ENCODE measurements at regions not wholly inside any gene's neighbourhood (a gene's known extent, or its start where the extent isn't known, plus 50 kb on each side); places are given as distances from the start of the nearest gene placed in this dataset.

GRCh38 chr3:84074767-84075166 lies 884.0 kb upstream of the CADM2 start:
- Histone ChIP-seq H3K36me3 (ENCODE audit: control insufficient read depth, insufficient read depth, low read length, severe bottlenecking) (no peaks in the 10 kb centered on the region), H3K4me1 (ENCODE audit: control insufficient read depth, insufficient read depth, low read length) (no peaks in the 10 kb centered on the region), H3K4me3 (ENCODE audit: low read length) (no peak overlapping the region), H3K9ac (ENCODE audit: low read length) (no peak overlapping the region), H3K27me3 (replicated peaks; ENCODE audit: control insufficient read depth, insufficient read depth, low read length) (no peaks in the 10 kb centered on the region), H3K9me3 (ENCODE audit: control insufficient read depth, low read length) (peaks cover 4% of the 10 kb centered on the region)
- DNase-seq (ENCODE audit: low read depth) = no peak

- Histone ChIP-seq H3K4me3 (ENCODE audit: low read length) (no peak overlapping the region), H3K9ac (ENCODE audit: low read length) (no peak overlapping the region), H3K27me3 (replicated peaks; ENCODE audit: control insufficient read depth, insufficient read depth, low read length) (no peaks in the 10 kb centered on the region), H3K9me3 (ENCODE audit: control insufficient read depth, low read length) (peaks cover 4% of the 10 kb centered on the region), H3K4me1 (ENCODE audit: control insufficient read depth, insufficient read depth, low read length) (no peaks in the 10 kb centered on the region), H3K36me3 (ENCODE audit: control insufficient read depth, insufficient read depth, low read length, severe bottlenecking) (no peaks in the 10 kb centered on the region)
- DNase-seq (ENCODE audit: low read depth) = no peak
Observed at GRCh38 chr3:84077479-84077878, 881.3 kb upstream of the CADM2 start.

GRCh38 chr3:84082726-84083125 lies 876.1 kb upstream of the CADM2 start:
- no peak overlapping the region for H3K9ac ChIP-seq (ENCODE audit: low read length)
- no peaks in the 10 kb centered on the region for H3K36me3 ChIP-seq (ENCODE audit: control insufficient read depth, insufficient read depth, low read length, severe bottlenecking)
- no peaks in the 10 kb centered on the region for H3K27me3 ChIP-seq (replicated peaks; ENCODE audit: control insufficient read depth, insufficient read depth, low read length)
- no peak overlapping the region for H3K4me3 ChIP-seq (ENCODE audit: low read length)
- no peak for DNase-seq (ENCODE audit: low read depth)
- H3K4me1 ChIP-seq (ENCODE audit: control insufficient read depth, insufficient read depth, low read length) = no peaks in the 10 kb centered on the region
- H3K9me3 ChIP-seq (ENCODE audit: control insufficient read depth, low read length) = no peaks in the 10 kb centered on the region

GRCh38 chr3:84092907-84093306 lies 865.9 kb upstream of the CADM2 start:
- no peak overlapping the region for H3K4me3 ChIP-seq (ENCODE audit: low read length)
- no peaks in the 10 kb centered on the region for H3K4me1 ChIP-seq (ENCODE audit: control insufficient read depth, insufficient read depth, low read length)
- H3K9me3 ChIP-seq (ENCODE audit: control insufficient read depth, low read length) = no peaks in the 10 kb centered on the region
- DNase-seq (ENCODE audit: low read depth) = no peak
- H3K9ac ChIP-seq (ENCODE audit: low read length) = no peak overlapping the region
- no peaks in the 10 kb centered on the region for H3K36me3 ChIP-seq (ENCODE audit: control insufficient read depth, insufficient read depth, low read length, severe bottlenecking)
- no peaks in the 10 kb centered on the region for H3K27me3 ChIP-seq (replicated peaks; ENCODE audit: control insufficient read depth, insufficient read depth, low read length)

GRCh38 chr3:84096188-84096587 lies 862.6 kb upstream of the CADM2 start:
- Histone ChIP-seq H3K4me3 (ENCODE audit: low read length) (no peak overlapping the region), H3K4me1 (ENCODE audit: control insufficient read depth, insufficient read depth, low read length) (no peaks in the 10 kb centered on the region), H3K9me3 (ENCODE audit: control insufficient read depth, low read length) (no peaks in the 10 kb centered on the region), H3K27me3 (replicated peaks; ENCODE audit: control insufficient read depth, insufficient read depth, low read length) (no peaks in the 10 kb centered on the region), H3K9ac (ENCODE audit: low read length) (no peak overlapping the region), H3K36me3 (ENCODE audit: control insufficient read depth, insufficient read depth, low read length, severe bottlenecking) (no peaks in the 10 kb centered on the region)
- no peak for DNase-seq (ENCODE audit: low read depth)

- no peaks in the 10 kb centered on the region for H3K36me3 ChIP-seq (ENCODE audit: control insufficient read depth, insufficient read depth, low read length, severe bottlenecking)
- no peaks in the 10 kb centered on the region for H3K27me3 ChIP-seq (replicated peaks; ENCODE audit: control insufficient read depth, insufficient read depth, low read length)
- H3K9me3 ChIP-seq (ENCODE audit: control insufficient read depth, low read length) = no peaks in the 10 kb centered on the region
- no peak overlapping the region for H3K9ac ChIP-seq (ENCODE audit: low read length)
- no peak for DNase-seq (ENCODE audit: low read depth)
- no peaks in the 10 kb centered on the region for H3K4me1 ChIP-seq (ENCODE audit: control insufficient read depth, insufficient read depth, low read length)
- no peak overlapping the region for H3K4me3 ChIP-seq (ENCODE audit: low read length)
Observed at GRCh38 chr3:84100861-84101260, 857.9 kb upstream of the CADM2 start.

GRCh38 chr3:84108442-84108971 lies 850.3 kb upstream of the CADM2 start:
- no peak overlapping the region for H3K9ac ChIP-seq (ENCODE audit: low read length)
- H3K9me3 ChIP-seq (ENCODE audit: control insufficient read depth, low read length) = no peaks in the 10 kb centered on the region
- no peak overlapping the region for H3K4me3 ChIP-seq (ENCODE audit: low read length)
- H3K27me3 ChIP-seq (replicated peaks; ENCODE audit: control insufficient read depth, insufficient read depth, low read length) = no peaks in the 10 kb centered on the region
- no peaks in the 10 kb centered on the region for H3K36me3 ChIP-seq (ENCODE audit: control insufficient read depth, insufficient read depth, low read length, severe bottlenecking)
- no peaks in the 10 kb centered on the region for H3K4me1 ChIP-seq (ENCODE audit: control insufficient read depth, insufficient read depth, low read length)
- peak; percentile 1 for DNase-seq (ENCODE audit: low read depth)

GRCh38 chr3:84109911-84110310 lies 848.9 kb upstream of the CADM2 start:
- no peaks in the 10 kb centered on the region for H3K4me1 ChIP-seq (ENCODE audit: control insufficient read depth, insufficient read depth, low read length)
- DNase-seq (ENCODE audit: low read depth) = no peak
- H3K4me3 ChIP-seq (ENCODE audit: low read length) = no peak overlapping the region
- H3K27me3 ChIP-seq (replicated peaks; ENCODE audit: control insufficient read depth, insufficient read depth, low read length) = no peaks in the 10 kb centered on the region
- no peaks in the 10 kb centered on the region for H3K36me3 ChIP-seq (ENCODE audit: control insufficient read depth, insufficient read depth, low read length, severe bottlenecking)
- no peaks in the 10 kb centered on the region for H3K9me3 ChIP-seq (ENCODE audit: control insufficient read depth, low read length)
- H3K9ac ChIP-seq (ENCODE audit: low read length) = no peak overlapping the region

GRCh38 chr3:84110787-84111186 lies 848.0 kb upstream of the CADM2 start:
- Histone ChIP-seq H3K4me3 (ENCODE audit: low read length) (no peak overlapping the region), H3K9ac (ENCODE audit: low read length) (no peak overlapping the region), H3K27me3 (replicated peaks; ENCODE audit: control insufficient read depth, insufficient read depth, low read length) (no peaks in the 10 kb centered on the region), H3K4me1 (ENCODE audit: control insufficient read depth, insufficient read depth, low read length) (no peaks in the 10 kb centered on the region), H3K9me3 (ENCODE audit: control insufficient read depth, low read length) (no peaks in the 10 kb centered on the region), H3K36me3 (ENCODE audit: control insufficient read depth, insufficient read depth, low read length, severe bottlenecking) (no peaks in the 10 kb centered on the region)
- no peak for DNase-seq (ENCODE audit: low read depth)

GRCh38 chr3:84125201-84125721 lies 833.5 kb upstream of the CADM2 start:
- H3K27me3 ChIP-seq (replicated peaks; ENCODE audit: control insufficient read depth, insufficient read depth, low read length) = no peaks in the 10 kb centered on the region
- H3K9me3 ChIP-seq (ENCODE audit: control insufficient read depth, low read length) = no peaks in the 10 kb centered on the region
- H3K4me1 ChIP-seq (ENCODE audit: control insufficient read depth, insufficient read depth, low read length) = no peaks in the 10 kb centered on the region
- DNase-seq (ENCODE audit: low read depth) = no peak
- H3K36me3 ChIP-seq (ENCODE audit: control insufficient read depth, insufficient read depth, low read length, severe bottlenecking) = no peaks in the 10 kb centered on the region
- H3K4me3 ChIP-seq (ENCODE audit: low read length) = no peak overlapping the region
- no peak overlapping the region for H3K9ac ChIP-seq (ENCODE audit: low read length)

GRCh38 chr3:84125760-84126159 lies 833.0 kb upstream of the CADM2 start:
- Histone ChIP-seq H3K4me1 (ENCODE audit: control insufficient read depth, insufficient read depth, low read length) (no peaks in the 10 kb centered on the region), H3K36me3 (ENCODE audit: control insufficient read depth, insufficient read depth, low read length, severe bottlenecking) (no peaks in the 10 kb centered on the region), H3K9ac (ENCODE audit: low read length) (no peak overlapping the region), H3K9me3 (ENCODE audit: control insufficient read depth, low read length) (no peaks in the 10 kb centered on the region), H3K4me3 (ENCODE audit: low read length) (no peak overlapping the region), H3K27me3 (replicated peaks; ENCODE audit: control insufficient read depth, insufficient read depth, low read length) (no peaks in the 10 kb centered on the region)
- DNase-seq (ENCODE audit: low read depth) = no peak

- Histone ChIP-seq H3K4me1 (ENCODE audit: control insufficient read depth, insufficient read depth, low read length) (no peaks in the 10 kb centered on the region), H3K4me3 (ENCODE audit: low read length) (no peak overlapping the region), H3K27me3 (replicated peaks; ENCODE audit: control insufficient read depth, insufficient read depth, low read length) (no peaks in the 10 kb centered on the region), H3K9ac (ENCODE audit: low read length) (no peak overlapping the region), H3K36me3 (ENCODE audit: control insufficient read depth, insufficient read depth, low read length, severe bottlenecking) (no peaks in the 10 kb centered on the region), H3K9me3 (ENCODE audit: control insufficient read depth, low read length) (no peaks in the 10 kb centered on the region)
- DNase-seq (ENCODE audit: low read depth) = no peak
Observed at GRCh38 chr3:84126160-84126559, 832.6 kb upstream of the CADM2 start.

Measured in adipocyte (in vitro differentiated cells).